Kidney epithelial cell (primary cell): ENCODE measurements at regions not wholly inside any gene's neighbourhood (a gene's known extent, or its start where the extent isn't known, plus 50 kb on each side); places are given as distances from the start of the nearest gene placed in this dataset.
A peak's percentile ranks its signal among the peaks of the same experiment; 100 is the strongest.

Experiments used
- DNase-seq: peaks from one replicate; pipeline ENCODE4 v3.0.0-alpha.2; 2010; ENCODE audit warnings: low read depth
- H3K27me3 ChIP-seq: 2 replicates; pipeline ENCODE4 v1.6.0; 2011; ENCODE audit warnings: low read length; ENCODE audit not compliant: control insufficient read depth, insufficient read depth
- H3K36me3 ChIP-seq: 2 replicates; pipeline ENCODE4 v1.5.1; 2011; ENCODE audit warnings: low read length; ENCODE audit not compliant: control insufficient read depth, insufficient read depth
- H3K4me3 ChIP-seq: 2 replicates; pipeline ENCODE4 v1.5.1; 2011; ENCODE audit warnings: low read depth, mild to moderate bottlenecking, control low read depth, low read length
- TF ChIP-seq, protein P1 (sequence below): IDR thresholded peaks from 2 replicates; pipeline ENCODE4 v1.5.1; 2011; ENCODE audit warnings: mild to moderate bottlenecking, moderate library complexity, low read length, control low read depth, inconsistent platforms; ENCODE audit not compliant: insufficient read depth, poor library complexity, severe bottlenecking

DNA sequence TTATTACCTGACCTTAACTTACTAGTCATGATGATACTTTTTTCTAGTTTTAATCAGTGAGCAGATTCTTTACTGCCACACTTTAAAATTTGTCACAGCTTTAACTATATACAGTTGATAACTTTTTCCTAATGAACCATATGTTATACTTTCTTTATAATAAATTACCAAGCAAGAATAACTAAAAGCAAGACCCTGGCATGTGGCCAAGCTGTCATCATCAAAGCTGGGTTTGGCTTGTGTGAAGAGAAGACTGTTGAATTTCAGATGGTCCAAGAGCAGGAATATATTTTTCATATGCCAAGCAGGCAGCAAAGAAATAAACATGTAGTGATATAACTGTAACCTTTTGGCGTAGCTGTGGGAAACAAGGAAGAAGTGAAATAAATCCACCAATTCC is 93.5 kb downstream of the PUS7L start:
- Histone ChIP-seq H3K36me3 (no peaks in the 10 kb centered on the region), H3K4me3 (no peak overlapping the region), H3K27me3 (no peaks in the 10 kb centered on the region)
- no peak for DNase-seq
- TF ChIP-seq, protein P1, sequence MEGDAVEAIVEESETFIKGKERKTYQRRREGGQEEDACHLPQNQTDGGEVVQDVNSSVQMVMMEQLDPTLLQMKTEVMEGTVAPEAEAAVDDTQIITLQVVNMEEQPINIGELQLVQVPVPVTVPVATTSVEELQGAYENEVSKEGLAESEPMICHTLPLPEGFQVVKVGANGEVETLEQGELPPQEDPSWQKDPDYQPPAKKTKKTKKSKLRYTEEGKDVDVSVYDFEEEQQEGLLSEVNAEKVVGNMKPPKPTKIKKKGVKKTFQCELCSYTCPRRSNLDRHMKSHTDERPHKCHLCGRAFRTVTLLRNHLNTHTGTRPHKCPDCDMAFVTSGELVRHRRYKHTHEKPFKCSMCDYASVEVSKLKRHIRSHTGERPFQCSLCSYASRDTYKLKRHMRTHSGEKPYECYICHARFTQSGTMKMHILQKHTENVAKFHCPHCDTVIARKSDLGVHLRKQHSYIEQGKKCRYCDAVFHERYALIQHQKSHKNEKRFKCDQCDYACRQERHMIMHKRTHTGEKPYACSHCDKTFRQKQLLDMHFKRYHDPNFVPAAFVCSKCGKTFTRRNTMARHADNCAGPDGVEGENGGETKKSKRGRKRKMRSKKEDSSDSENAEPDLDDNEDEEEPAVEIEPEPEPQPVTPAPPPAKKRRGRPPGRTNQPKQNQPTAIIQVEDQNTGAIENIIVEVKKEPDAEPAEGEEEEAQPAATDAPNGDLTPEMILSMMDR: no peak

DNA sequence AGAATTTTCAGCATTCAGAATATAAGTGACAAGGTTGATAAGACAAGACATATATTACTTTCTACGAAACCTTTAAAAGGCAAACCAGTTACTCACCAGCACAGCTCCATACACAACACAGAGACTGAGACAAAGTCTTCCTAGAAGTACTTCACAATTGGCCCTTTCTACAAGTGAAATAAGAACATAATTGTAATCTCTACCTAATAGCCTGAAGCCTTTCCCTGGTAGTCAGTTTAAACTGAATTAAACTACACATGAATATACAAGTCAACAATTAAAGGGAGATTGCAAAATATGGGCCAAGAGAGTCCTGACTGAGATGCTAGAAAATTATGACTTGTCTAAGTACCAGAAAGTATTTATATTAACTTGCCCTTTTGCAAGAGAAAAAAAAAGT is 95.9 kb downstream of the PUS7L start:
- H3K4me3 ChIP-seq: no peak overlapping the region
- no peaks in the 10 kb centered on the region for H3K27me3 ChIP-seq
- no peaks in the 10 kb centered on the region for H3K36me3 ChIP-seq
- DNase-seq: no peak
- TF ChIP-seq, protein P1: no peak

DNA sequence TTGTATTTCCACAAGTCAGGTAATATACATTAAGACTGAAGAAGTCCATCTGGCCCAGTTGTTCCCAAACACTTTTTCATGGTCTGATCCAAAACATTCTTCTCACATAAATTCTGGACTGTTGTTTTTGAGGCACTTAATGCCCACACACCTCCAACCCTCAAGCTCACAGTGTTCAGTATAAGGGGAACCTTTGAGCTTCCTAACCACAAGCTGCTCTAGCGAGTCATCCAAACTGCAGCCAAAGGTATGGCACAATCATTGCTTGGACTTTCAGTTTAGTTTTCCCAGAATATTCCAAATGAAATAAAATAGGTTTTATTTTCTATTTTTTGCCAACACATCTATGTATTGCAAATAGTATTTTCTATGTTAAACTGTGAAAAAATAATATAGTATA is 103.0 kb downstream of the PUS7L start:
- Histone ChIP-seq H3K4me3 (no peak overlapping the region), H3K27me3 (no peaks in the 10 kb centered on the region), H3K36me3 (no peaks in the 10 kb centered on the region)
- peak; percentile 37 for DNase-seq
- TF ChIP-seq, protein P1: no peak

DNA sequence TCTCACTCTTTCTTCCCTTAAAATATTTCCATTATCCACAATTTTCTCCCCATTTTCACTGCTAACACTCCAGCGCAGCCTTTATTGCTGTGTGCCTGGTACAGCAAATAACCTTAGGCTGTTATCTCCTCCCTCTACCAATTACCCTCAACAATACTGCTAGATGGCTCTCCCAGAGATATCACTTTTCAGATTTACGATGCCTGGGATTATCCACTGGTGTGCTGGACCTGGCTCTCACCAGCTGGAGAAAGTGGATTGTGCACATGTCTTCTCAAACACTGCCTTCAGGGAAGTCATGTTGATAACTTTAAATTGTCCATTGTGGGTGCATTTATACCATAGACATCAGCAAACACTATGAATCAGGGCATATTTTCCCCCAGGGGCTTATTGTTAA is 101.9 kb upstream of the ADAMTS20 start:
- DNase-seq: no peak
- H3K27me3 ChIP-seq: no peaks in the 10 kb centered on the region
- no peaks in the 10 kb centered on the region for H3K36me3 ChIP-seq
- TF ChIP-seq, protein P1: no peak
- no peak overlapping the region for H3K4me3 ChIP-seq

DNA sequence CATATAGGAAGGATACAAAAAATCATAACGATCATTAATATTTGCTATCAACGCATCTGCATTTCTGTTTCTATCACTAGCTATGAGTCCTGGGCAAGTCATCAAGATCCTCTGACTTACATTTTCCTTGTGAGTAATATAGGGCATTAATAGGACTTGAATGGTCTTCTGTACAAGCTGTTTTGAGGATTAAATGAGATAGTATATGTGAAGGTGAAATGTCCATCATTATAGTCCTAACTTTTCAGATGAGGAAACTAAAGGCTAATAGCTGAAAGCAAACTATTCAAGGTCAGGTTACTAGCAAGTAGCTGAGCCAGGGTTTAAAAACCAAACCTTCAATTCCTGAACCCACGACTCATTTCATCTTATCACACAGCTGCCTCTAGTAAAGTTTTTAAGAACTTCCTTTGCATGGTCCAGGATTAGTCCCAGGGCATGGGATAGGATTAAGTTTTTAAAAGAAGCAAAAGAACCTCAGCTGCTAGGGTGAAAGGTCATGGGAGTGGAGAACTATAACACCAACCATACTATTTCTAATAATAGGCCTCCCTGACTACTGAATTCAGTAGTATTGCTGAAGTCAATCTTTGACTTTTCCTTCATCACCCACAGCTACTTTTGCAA is 101.4 kb upstream of the ADAMTS20 start:
- Histone ChIP-seq H3K36me3 (no peaks in the 10 kb centered on the region), H3K4me3 (no peak overlapping the region), H3K27me3 (no peaks in the 10 kb centered on the region)
- TF ChIP-seq, protein P1: no peak
- no peak for DNase-seq

DNA sequence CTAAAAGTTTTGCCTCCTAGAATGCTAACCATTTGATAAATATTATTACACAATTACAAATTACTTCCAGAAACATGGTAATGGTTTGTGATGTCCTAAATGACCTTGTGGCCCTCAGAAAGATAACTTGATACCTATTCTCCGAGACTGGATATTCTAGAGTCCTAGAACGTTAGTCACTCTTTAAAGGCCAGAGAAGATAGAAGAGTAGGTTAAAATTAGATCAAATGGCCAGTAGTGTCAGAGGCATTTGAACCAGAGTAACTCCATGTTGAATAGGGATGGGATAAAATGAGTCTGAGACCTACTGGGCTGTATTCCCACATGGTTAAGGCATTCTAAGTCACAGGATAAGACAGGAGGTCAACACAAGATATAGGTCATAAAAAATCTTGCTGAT is 96.6 kb upstream of the ADAMTS20 start:
- H3K27me3 ChIP-seq: no peaks in the 10 kb centered on the region
- H3K36me3 ChIP-seq: no peaks in the 10 kb centered on the region
- DNase-seq: no peak
- TF ChIP-seq, protein P1: no peak
- no peak overlapping the region for H3K4me3 ChIP-seq
